HepG2 (cell line): ENCODE measurements at regions not wholly inside any gene's neighbourhood (a gene's known extent, or its start where the extent isn't known, plus 50 kb on each side); places are given as distances from the start of the nearest gene placed in this dataset.

Experiments
- ATAC-seq: fragments of 200-7000 bp; cut with Tn5 transposase; 3 replicates; pipeline ENCODE4 v1.9.1; 2020; ENCODE audit warnings: mild to moderate bottlenecking, moderate library complexity
- BruUV-seq: library from RNA; stranded (reverse); fragments of 400-500 nt; replicated peaks from 2 replicates; lab custom pipeline; 2021; lab: Mats Ljungman, UMichigan
- CTCF ChIA-PET: fragments of 300-600 bp; formaldehyde crosslinking; extraction: SDS; loops from one replicate; lab custom pipeline; 2021; ENCODE audit warnings: low total read pairs, inconsistent platforms, low intra/inter-chr PET ratio; lab: Yijun Ruan, JAX
- POLR2A ChIA-PET: fragments of 350-600 bp; sonication (Branson Sonifier 250); formaldehyde crosslinking; loops from one replicate; lab custom pipeline; 2020; ENCODE audit warnings: antibody characterized with exemption, inconsistent platforms; lab: Yijun Ruan, JAX
- DNase-seq: peaks from one replicate; pipeline ENCODE4 v3.0.0-alpha.2; 2015; ENCODE audit warnings: low spot score
- FAIRE-seq: peaks from 3 replicates; lab custom pipeline; 2011; peaks lifted over from hg19 to GRCh38; lab: Jason Lieb, UNC
- H2AFZ ChIP-seq: one replicate; pipeline ENCODE4 v1.6.1; 2011; ENCODE audit warnings: low read length, inconsistent platforms
- H3K27ac ChIP-seq: fragments of 300-600 bp; 3 replicates; pipeline ENCODE4 v1.8.0; 2011; ENCODE audit warnings: mixed run types, mild to moderate bottlenecking, mixed read lengths, low read length, inconsistent platforms; ENCODE audit not compliant: insufficient read depth; ENCODE audit errors: extremely low read length
- H3K27me3 ChIP-seq, 2 experiments: fragments of 200-600 bp in 1 of 2; 2 replicates in 1 of 2; 3 replicates in 1 of 2; pipeline versions ENCODE4 v1.6.0 to v1.8.0; 2011; ENCODE audit warnings: low read length in 2 of 2, mild to moderate bottlenecking in 2 of 2, moderate library complexity in 2 of 2, inconsistent platforms in 1 of 2; ENCODE audit not compliant: insufficient read depth in 2 of 2, control insufficient read depth in 1 of 2
- H3K36me3 ChIP-seq, 2 experiments: fragments of 200-600 bp in 1 of 2; replicated peaks in 1 of 2; 2 replicates in 1 of 2; 3 replicates in 1 of 2; pipeline versions ENCODE4 v1.5.1 to v1.8.0; 2011; ENCODE audit warnings: low read length in 2 of 2, inconsistent platforms in 1 of 2; ENCODE audit not compliant: insufficient read depth in 2 of 2, control insufficient read depth in 1 of 2
- H3K4me1 ChIP-seq: 2 replicates; pipeline ENCODE4 v1.5.1; 2012; ENCODE audit warnings: low read length, inconsistent platforms; ENCODE audit not compliant: insufficient read depth
- H3K4me2 ChIP-seq: 2 replicates; pipeline ENCODE4 v1.6.0; 2011; ENCODE audit warnings: low read depth, low read length, inconsistent platforms
- H3K4me3 ChIP-seq, 3 experiments: fragments of 200-600 bp in 1 of 3; sonication (generic), shearing (Covaris generic) in 1 of 3; replicated peaks in 1 of 3; 2 replicates each; pipeline ENCODE4 v1.5.1; 2011 to 2016; ENCODE audit warnings: low read length in 3 of 3, inconsistent platforms in 2 of 3, low read depth in 2 of 3, mild to moderate bottlenecking in 2 of 3, control low read depth in 1 of 3, mixed read lengths in 1 of 3; ENCODE audit not compliant: insufficient read depth in 1 of 3
- H3K79me2 ChIP-seq: one replicate; pipeline ENCODE4 v1.6.1; 2011; ENCODE audit warnings: low read length, inconsistent platforms; ENCODE audit not compliant: insufficient read depth
- H3K9ac ChIP-seq: 2 replicates; pipeline ENCODE4 v1.6.0; 2011; ENCODE audit warnings: mild to moderate bottlenecking, low read depth, low read length, inconsistent platforms; ENCODE audit not compliant: insufficient read depth
- H3K9me3 ChIP-seq: 2 replicates; pipeline ENCODE4 v1.5.1; 2012; ENCODE audit warnings: mild to moderate bottlenecking, low read length
- H4K20me1 ChIP-seq: 2 replicates; pipeline ENCODE4 v1.6.0; 2011; ENCODE audit warnings: inconsistent platforms, mild to moderate bottlenecking, low read length, moderate library complexity; ENCODE audit not compliant: insufficient read depth
- ELF4 ChIP-seq: sonication (generic); formaldehyde crosslinking; IDR thresholded peaks from 2 replicates; pipeline ENCODE4 v1.5.0; 2020; ENCODE audit warnings: missing genetic modification reagents, mild to moderate bottlenecking, moderate library complexity, borderline replicate concordance
- ESRRA ChIP-seq: sonication (generic); formaldehyde crosslinking; IDR thresholded peaks from 2 replicates; pipeline ENCODE4 v1.5.1; 2020; ENCODE audit warnings: mild to moderate bottlenecking, low read depth, missing genetic modification reagents
- FOXO4 ChIP-seq: sonication (generic); formaldehyde crosslinking; conservative IDR thresholded peaks from 2 replicates; pipeline ENCODE4 v1.8.1; 2023; ENCODE audit warnings: missing genetic modification reagents
- GTF3A ChIP-seq: sonication (generic); formaldehyde crosslinking; conservative IDR thresholded peaks from 2 replicates; pipeline ENCODE4 v1.4.0; 2020; ENCODE audit warnings: mild to moderate bottlenecking, missing genetic modification reagents
- HMGXB4 ChIP-seq, 2 experiments: sonication (generic) in 1 of 2; formaldehyde crosslinking in 1 of 2; IDR thresholded peaks; 2 replicates each; pipeline versions ENCODE4 v1.4.0 to v1.6.1; 2018 to 2020; ENCODE audit warnings: missing genetic modification reagents in 2 of 2, borderline replicate concordance in 1 of 2, low read depth in 1 of 2, mild to moderate bottlenecking in 1 of 2, missing biosample characterization in 1 of 2
- in situ Hi-C: cut with HindIII; loops from 2 replicates; pipeline ENCODE4 v1.10.0; 2017; ENCODE audit warnings: low pct_unique_long_range_greater_than_20kb; ENCODE audit not compliant: extremely low pct_ligation_motif_present
- intact Hi-C: fragments of 100-400 bp; cut with micrococcal nuclease; formaldehyde crosslinking; loops from one replicate; pipeline ENCODE4 v1.10.0; 2022; ENCODE audit not compliant: unreplicated experiment

GRCh38 chr1:69410893-69411292 is 156.8 kb upstream of the LRRC7 start (continued):
- TF ChIP-seq HMGXB4 (CRISPR knock-in tag; IDR thresholded peaks at IDR 0.05; ENCODE audit: borderline replicate concordance in 1 of 2, low read depth in 1 of 2) (no peak), GTF3A (CRISPR knock-in tag) (no peak), ELF4 (CRISPR knock-in tag) (no peak)

GRCh38 chr1:69411617-69412016 is 156.1 kb upstream of the LRRC7 start:
- Histone ChIP-seq H4K20me1 (no peaks in the 10 kb centered on the region), H3K79me2 (no peaks in the 10 kb centered on the region), H3K27ac (no peak overlapping the region), H3K4me2 (no peak overlapping the region), H3K4me3 (no peak overlapping the region), H3K36me3 (no peaks in the 10 kb centered on the region), H3K9me3 (peaks cover 80% of the 10 kb centered on the region), H2AFZ (no peak overlapping the region), H3K27me3 (no peaks in the 10 kb centered on the region), H3K9ac (no peak overlapping the region), H3K4me1 (no peaks in the 10 kb centered on the region)
- ATAC-seq (no peak), DNase-seq (no peak), FAIRE-seq (no peak)
- in situ Hi-C loops (no loop called here), intact Hi-C loops (no loop called here)
- POLR2A ChIA-PET = no interaction called here
- CTCF ChIA-PET = no interaction called here
- BruUV-seq = no TSS peak
- TF ChIP-seq ESRRA (CRISPR knock-in tag) = no peak
- no peak for TF ChIP-seq FOXO4 (CRISPR knock-in tag)
